ENCODE measurements at regions not wholly inside any gene's neighbourhood (a gene's known extent, or its start where the extent isn't known, plus 50 kb on each side); places are given as distances from the start of the nearest gene placed in this dataset.

GRCh38 chr12:33609910-33610309, 170.3 kb upstream of the SYT10 start (continued):
- no peak for TF ChIP-seq CREB5 (CRISPR knock-in tag; IDR thresholded peaks at IDR 0.05; ENCODE audit: low read depth)

GRCh38 chr12:33614630-33615029, 175.0 kb upstream of the SYT10 start:
- TF ChIP-seq RARB (CRISPR knock-in tag; IDR thresholded peaks at IDR 0.05): no peak
- TF ChIP-seq CSRNP3 (CRISPR knock-in tag; IDR thresholded peaks at IDR 0.05): no peak
- TF ChIP-seq ZC3H10 (CRISPR knock-in tag; IDR thresholded peaks at IDR 0.05): no peak
- no peak for TF ChIP-seq CREB5 (CRISPR knock-in tag; IDR thresholded peaks at IDR 0.05; ENCODE audit: low read depth)
- TF ChIP-seq ISL1 (CRISPR knock-in tag; IDR thresholded peaks at IDR 0.05): no peak
- no peak for TF ChIP-seq POU6F1 (CRISPR knock-in tag; IDR thresholded peaks at IDR 0.05; ENCODE audit: borderline replicate concordance, low read depth)
- no peak for TF ChIP-seq ZNF8 (CRISPR knock-in tag; IDR thresholded peaks at IDR 0.05)
- TF ChIP-seq TOX (CRISPR knock-in tag; IDR thresholded peaks at IDR 0.05; ENCODE audit: borderline replicate concordance): no peak
- no peak for TF ChIP-seq GLIS3 (CRISPR knock-in tag; IDR thresholded peaks at IDR 0.05)
- no peak for TF ChIP-seq TSHZ2 (CRISPR knock-in tag; IDR thresholded peaks at IDR 0.05)
- TF ChIP-seq BACH2 (CRISPR knock-in tag; IDR thresholded peaks at IDR 0.05; ENCODE audit: borderline replicate concordance): no peak
- TF ChIP-seq TCF4 (CRISPR knock-in tag; IDR thresholded peaks at IDR 0.05; ENCODE audit: borderline replicate concordance): no peak
- TF ChIP-seq ZNF70 (CRISPR knock-in tag; IDR thresholded peaks at IDR 0.05): no peak
- no peak for TF ChIP-seq ZFP3 (CRISPR knock-in tag; IDR thresholded peaks at IDR 0.05)

GRCh38 chr12:33617218-33617617, 177.6 kb upstream of the SYT10 start:
- no peak for ATAC-seq
- TF ChIP-seq OSR1 (CRISPR knock-in tag; IDR thresholded peaks at IDR 0.05) (no peak), CSRNP3 (CRISPR knock-in tag; IDR thresholded peaks at IDR 0.05) (no peak), ZNF565 (CRISPR knock-in tag; conservative IDR thresholded peaks at IDR 0.05; ENCODE audit: low read depth) (no peak), ISL1 (CRISPR knock-in tag; IDR thresholded peaks at IDR 0.05) (no peak), ZC3H10 (CRISPR knock-in tag; IDR thresholded peaks at IDR 0.05) (no peak), TOX (CRISPR knock-in tag; IDR thresholded peaks at IDR 0.05; ENCODE audit: borderline replicate concordance) (no peak), ARNTL (CRISPR knock-in tag; IDR thresholded peaks at IDR 0.05; ENCODE audit: borderline replicate concordance, low read depth) (no peak), BACH2 (CRISPR knock-in tag; IDR thresholded peaks at IDR 0.05; ENCODE audit: borderline replicate concordance) (no peak), SNAI2 (CRISPR knock-in tag; IDR thresholded peaks at IDR 0.05) (no peak), GLIS3 (CRISPR knock-in tag; IDR thresholded peaks at IDR 0.05) (no peak), ZNF8 (CRISPR knock-in tag; IDR thresholded peaks at IDR 0.05) (no peak), RARB (CRISPR knock-in tag; IDR thresholded peaks at IDR 0.05) (no peak), POU6F1 (CRISPR knock-in tag; IDR thresholded peaks at IDR 0.05; ENCODE audit: borderline replicate concordance, low read depth) (no peak), TCF4 (CRISPR knock-in tag; IDR thresholded peaks at IDR 0.05; ENCODE audit: borderline replicate concordance) (no peak), TSHZ2 (CRISPR knock-in tag; IDR thresholded peaks at IDR 0.05) (no peak), ZNF70 (CRISPR knock-in tag; IDR thresholded peaks at IDR 0.05) (no peak), ESRRG (CRISPR knock-in tag; IDR thresholded peaks at IDR 0.05) (no peak), ZFP30 (CRISPR knock-in tag; IDR thresholded peaks at IDR 0.05) (no peak)

More at GRCh38 chr12:33614630-33615029, 175.0 kb upstream of the SYT10 start:
- no peak for ATAC-seq
